GM19324 (cell line): ENCODE measurements at regions not wholly inside any gene's neighbourhood (a gene's known extent, or its start where the extent isn't known, plus 50 kb on each side); places are given as distances from the start of the nearest gene placed in this dataset.
"Not testable (repeated sequence)": the region's sequence is repeated elsewhere in the genome, so short reads cannot be mapped to it uniquely, and the experiment has no call there.

Experiments used
- ATAC-seq: cut with Tn5 transposase; IDR thresholded peaks from one replicate; pipeline ENCODE4 v1.9.1; 2021; ENCODE audit warnings: mild to moderate bottlenecking, moderate library complexity; ENCODE audit not compliant: unreplicated experiment, low FRiP score

- no peak for ATAC-seq
Observed at GRCh38 chr6:148005806-148006205, 336.8 kb upstream of the SASH1 start.

GRCh38 chr6:148010516-148010915 is 332.1 kb upstream of the SASH1 start:
- ATAC-seq: not testable (repeated sequence)

- ATAC-seq: no peak
Observed at GRCh38 chr6:148016013-148016412, 326.6 kb upstream of the SASH1 start.

GRCh38 chr6:148021165-148021564 is 321.5 kb upstream of the SASH1 start:
- no peak for ATAC-seq

- no peak for ATAC-seq
Observed at GRCh38 chr6:148021699-148022098, 320.9 kb upstream of the SASH1 start.

- not testable (repeated sequence) for ATAC-seq
Observed at GRCh38 chr6:148022279-148022678, 320.4 kb upstream of the SASH1 start.

- ATAC-seq: no peak
Observed at GRCh38 chr6:148027201-148027600, 315.4 kb upstream of the SASH1 start.

- ATAC-seq: no peak
Observed at GRCh38 chr6:148035806-148036390, 306.7 kb upstream of the SASH1 start.

GRCh38 chr6:148037496-148037895 is 305.1 kb upstream of the SASH1 start:
- no peak for ATAC-seq

GRCh38 chr6:148041546-148041945 is 301.1 kb upstream of the SASH1 start:
- no peak for ATAC-seq

- ATAC-seq: no peak
Observed at GRCh38 chr6:148042536-148042935, 300.1 kb upstream of the SASH1 start.

GRCh38 chr6:148044261-148044751 is 298.3 kb upstream of the SASH1 start:
- no peak for ATAC-seq

- no peak for ATAC-seq
Observed at GRCh38 chr6:148044921-148045320, 297.7 kb upstream of the SASH1 start.

- ATAC-seq: no peak
Observed at GRCh38 chr6:148053209-148053608, 289.4 kb upstream of the SASH1 start.

GRCh38 chr6:148053796-148054195 is 288.8 kb upstream of the SASH1 start:
- ATAC-seq: no peak

GRCh38 chr6:148054219-148054618 is 288.4 kb upstream of the SASH1 start:
- no peak for ATAC-seq

- no peak for ATAC-seq
Observed at GRCh38 chr6:148055419-148055818, 287.2 kb upstream of the SASH1 start.

GRCh38 chr6:148059869-148060268 is 282.8 kb upstream of the SASH1 start:
- no peak for ATAC-seq

- ATAC-seq: no peak
Observed at GRCh38 chr6:148064406-148065134, 278.1 kb upstream of the SASH1 start.

- ATAC-seq: no peak
Observed at GRCh38 chr6:148068437-148069061, 274.1 kb upstream of the SASH1 start.

GRCh38 chr6:148069256-148069655 is 273.4 kb upstream of the SASH1 start:
- no peak for ATAC-seq

- ATAC-seq: no peak
Observed at GRCh38 chr6:148074291-148074690, 268.3 kb upstream of the SASH1 start.
